ENCODE measurements at regions not wholly inside any gene's neighbourhood (a gene's known extent, or its start where the extent isn't known, plus 50 kb on each side); places are given as distances from the start of the nearest gene placed in this dataset.

GRCh38 chr20:60180986-60181385, 222.8 kb downstream of the CDH26 start:
- Histone ChIP-seq H3K9me3 (ENCODE audit: control insufficient read depth, insufficient read depth, low read depth, low read length) (no peaks in the 10 kb centered on the region), H3K27ac (ENCODE audit: low read length) (no peak overlapping the region), H3K4me3 (ENCODE audit: low read depth in 2 of 2, low read length in 2 of 2) (no peak overlapping the region), H3K4me1 (ENCODE audit: control insufficient read depth, insufficient read depth, low read length) (no peaks in the 10 kb centered on the region), H3K27me3 (ENCODE audit: control insufficient read depth, insufficient read depth, low read length) (no peaks in the 10 kb centered on the region; the same call in 1 of the 2 replicates), H3K36me3 (ENCODE audit: control insufficient read depth, insufficient read depth, low read length) (no peaks in the 10 kb centered on the region)
- ATAC-seq: no peak
- in situ Hi-C loops (cut with HindIII; ENCODE audit: low pct_unique_long_range_greater_than_20kb, low sequenced_read_pairs): no loop called here
- intact Hi-C loops (cut with micrococcal nuclease; ENCODE audit: unreplicated experiment): no loop called here
- no TSS peak for BruUV-seq (replicated peaks)
- DNase-seq (ENCODE audit: low read depth, low spot score): no peak
- TF ChIP-seq SIN3A (IDR thresholded peaks at IDR 0.05; ENCODE audit: borderline replicate concordance, insufficient read depth, low read depth, low read length): no peak
- TF ChIP-seq REST (IDR thresholded peaks at IDR 0.05; ENCODE audit: insufficient read depth in 1 of 2, low read depth in 2 of 2, low read length in 1 of 2): no peak
- TF ChIP-seq CTCF (IDR thresholded peaks at IDR 0.05): no peak
- no peak for TF ChIP-seq TCF7L2 (IDR thresholded peaks at IDR 0.05; ENCODE audit: low read depth, low read length)
- no peak for TF ChIP-seq POLR2AphosphoS5 (IDR thresholded peaks at IDR 0.05; ENCODE audit: low read depth, low read length)
- POLR2A ChIA-PET: no interaction called here
- CTCF ChIA-PET: no interaction called here

- ATAC-seq (no peak), DNase-seq (ENCODE audit: low read depth, low spot score) (no peak)
- no peak overlapping the region for H3K4me3 ChIP-seq (ENCODE audit: low read depth in 2 of 2, low read length in 2 of 2)
- peaks cover 9% of the 10 kb centered on the region; the same call in 1 of the 2 replicates for H3K27me3 ChIP-seq (ENCODE audit: control insufficient read depth, insufficient read depth, low read length)
- ChIA-PET POLR2A (no interaction called here), CTCF (no interaction called here)
- H3K27ac ChIP-seq (ENCODE audit: low read length): no peak overlapping the region
- no peaks in the 10 kb centered on the region for H3K9me3 ChIP-seq (ENCODE audit: control insufficient read depth, insufficient read depth, low read depth, low read length)
- no peaks in the 10 kb centered on the region for H3K36me3 ChIP-seq (ENCODE audit: control insufficient read depth, insufficient read depth, low read length)
- no TSS peak for BruUV-seq (replicated peaks)
- no peak for TF ChIP-seq CTCF (IDR thresholded peaks at IDR 0.05)
- TF ChIP-seq REST (IDR thresholded peaks at IDR 0.05; ENCODE audit: insufficient read depth in 1 of 2, low read depth in 2 of 2, low read length in 1 of 2): no peak
- no peak for TF ChIP-seq SIN3A (IDR thresholded peaks at IDR 0.05; ENCODE audit: borderline replicate concordance, insufficient read depth, low read depth, low read length)
- no peak for TF ChIP-seq TCF7L2 (IDR thresholded peaks at IDR 0.05; ENCODE audit: low read depth, low read length)
- TF ChIP-seq POLR2AphosphoS5 (IDR thresholded peaks at IDR 0.05; ENCODE audit: low read depth, low read length): no peak
- intact Hi-C loops (cut with micrococcal nuclease; ENCODE audit: unreplicated experiment): no loop called here
- in situ Hi-C loops (cut with HindIII; ENCODE audit: low pct_unique_long_range_greater_than_20kb, low sequenced_read_pairs): no loop called here
- H3K4me1 ChIP-seq (ENCODE audit: control insufficient read depth, insufficient read depth, low read length): no peaks in the 10 kb centered on the region
These were observed 228.2 kb downstream of the CDH26 start for GRCh38 chr20:60186412-60186811.

All from Panc1 (cell line).